ENCODE measurements at regions not wholly inside any gene's neighbourhood (a gene's known extent, or its start where the extent isn't known, plus 50 kb on each side); places are given as distances from the start of the nearest gene placed in this dataset.

DNA sequence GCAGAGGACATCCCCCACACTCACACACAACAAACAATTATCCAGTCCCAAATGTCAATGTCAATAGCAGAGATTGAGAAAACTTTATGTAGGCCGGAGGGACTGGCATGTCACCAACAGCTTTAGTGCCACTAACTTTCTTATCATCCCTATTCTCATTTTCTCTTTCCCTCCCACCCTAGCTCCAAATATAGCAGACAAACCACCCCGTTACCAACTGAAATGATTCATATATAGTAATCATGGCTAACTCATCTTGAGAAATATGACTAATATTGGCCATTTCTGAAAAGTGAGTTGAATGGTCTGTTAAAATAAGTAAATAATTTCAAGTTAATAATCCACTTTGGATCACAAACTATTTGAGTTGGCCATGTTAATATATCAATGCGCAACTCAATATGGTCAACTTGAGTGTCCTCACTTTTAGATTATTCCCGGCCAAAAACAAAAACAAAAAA lies 242.1 kb upstream of the RND3 start:
- TF ChIP-seq POLR2A (IDR thresholded peaks at IDR 0.05), result no peak
- no peak for TF ChIP-seq CTCF (IDR thresholded peaks at IDR 0.05)

All from esophagus squamous epithelium (tissue), 4 donors.